ELR (cell line): ENCODE measurements at regions not wholly inside any gene's neighbourhood (a gene's known extent, or its start where the extent isn't known, plus 50 kb on each side); places are given as distances from the start of the nearest gene placed in this dataset.

Source experiments
- DNase-seq: peaks from one replicate; pipeline ENCODE4 v3.0.0-alpha.2; 2015; ENCODE audit warnings: low read depth

DNA sequence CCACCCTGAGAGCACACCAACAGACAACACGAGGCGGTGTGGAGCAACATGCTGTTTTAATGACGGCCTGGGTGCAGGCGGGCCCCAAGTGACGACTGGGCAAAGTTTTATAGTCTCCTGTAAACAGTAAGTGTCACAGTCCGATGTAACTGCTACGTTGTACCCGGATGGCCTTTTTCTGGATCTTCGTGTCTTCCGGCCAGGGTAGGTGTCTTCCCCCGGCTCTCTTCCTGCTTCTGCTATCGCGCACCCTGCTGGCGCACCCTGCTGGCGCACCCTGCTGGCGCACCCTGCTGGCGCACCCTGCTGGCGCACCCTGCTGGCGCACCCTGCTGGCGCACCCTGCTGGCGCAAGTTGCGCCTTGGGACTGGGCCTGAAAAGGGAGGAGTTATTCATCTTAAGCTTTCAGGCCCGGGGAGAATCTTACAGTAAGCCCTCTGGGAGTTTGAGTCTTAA lies 143.0 kb upstream of the TARS1 start:
- DNase-seq, result no peak

DNA sequence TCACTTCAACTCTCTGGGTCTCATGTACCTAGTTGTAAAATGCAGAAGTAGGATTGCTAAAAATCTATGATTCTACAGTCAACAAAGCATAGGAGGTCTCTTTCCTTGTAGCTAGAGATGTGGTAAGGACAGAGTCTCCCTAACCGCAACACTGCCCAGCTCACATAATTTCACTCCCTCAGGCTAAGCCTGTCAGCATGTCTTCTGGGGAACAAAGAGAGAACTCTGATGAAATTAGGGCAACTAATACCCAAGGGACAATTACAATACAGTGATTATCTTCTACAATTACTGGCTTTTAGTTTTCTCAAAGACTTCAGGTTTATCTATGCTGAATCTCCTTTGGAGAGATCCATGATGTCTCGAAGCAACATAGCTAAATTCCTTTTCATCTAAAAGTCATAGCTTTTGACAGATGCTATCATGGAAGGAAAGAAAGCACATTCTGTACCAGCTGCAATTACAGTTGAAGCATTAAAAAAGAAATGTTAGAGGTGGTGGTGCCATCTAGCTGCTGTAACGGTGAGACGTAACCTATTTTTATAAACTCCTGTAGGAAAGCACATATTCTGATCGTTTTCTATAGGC lies 141.1 kb upstream of the TARS1 start:
- DNase-seq, result peak; percentile 68

DNA sequence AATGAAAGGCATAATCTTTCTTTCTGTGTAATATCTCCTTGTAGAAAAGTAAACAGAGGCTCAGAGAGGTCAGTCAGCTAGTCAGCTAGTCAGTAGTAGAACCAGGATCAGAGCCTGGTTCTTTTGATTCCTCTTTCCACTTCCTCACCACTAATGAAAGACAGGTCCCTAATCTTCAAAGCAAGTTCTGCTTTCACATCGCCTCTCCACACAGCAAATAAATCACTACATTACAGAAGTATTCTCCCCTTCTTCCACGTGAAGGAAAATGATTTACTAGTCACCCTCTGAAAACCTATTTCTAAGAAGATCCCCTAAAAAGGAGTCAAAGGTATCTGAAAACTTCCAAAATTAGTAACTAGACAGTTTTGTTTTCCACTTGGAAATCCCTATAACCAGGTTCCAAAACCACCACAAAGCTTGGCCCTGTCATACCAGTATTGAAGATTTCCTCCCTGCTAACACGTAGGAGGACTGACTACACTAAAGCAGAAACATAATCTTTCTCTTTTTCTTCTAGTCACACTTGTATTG lies 140.5 kb upstream of the TARS1 start:
- DNase-seq, result no peak

DNA sequence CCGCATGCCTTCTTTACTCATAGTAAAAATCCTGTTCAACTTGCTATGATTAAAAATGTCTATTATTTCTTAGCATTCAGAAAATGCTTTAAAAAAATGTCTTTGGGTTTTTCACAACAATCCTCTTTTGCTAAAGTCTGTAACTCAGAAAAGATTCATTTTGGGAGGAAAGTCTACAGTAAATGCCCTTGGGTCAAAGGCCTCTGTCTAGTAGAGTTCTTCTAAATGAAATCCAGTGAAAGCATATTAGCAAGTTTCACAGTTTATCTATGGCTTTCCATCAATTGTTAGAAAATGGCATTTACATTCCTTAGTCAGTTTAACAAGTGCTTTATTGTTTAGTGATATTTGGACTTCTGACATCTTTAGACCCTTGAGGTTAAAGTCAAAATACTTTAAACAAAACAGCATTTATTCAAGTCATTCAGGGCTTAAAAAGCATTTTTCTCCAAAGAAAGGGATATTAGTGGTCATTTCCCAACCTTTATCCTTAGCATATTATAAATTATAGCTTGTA lies 137.1 kb upstream of the TARS1 start:
- DNase-seq, result no peak

DNA sequence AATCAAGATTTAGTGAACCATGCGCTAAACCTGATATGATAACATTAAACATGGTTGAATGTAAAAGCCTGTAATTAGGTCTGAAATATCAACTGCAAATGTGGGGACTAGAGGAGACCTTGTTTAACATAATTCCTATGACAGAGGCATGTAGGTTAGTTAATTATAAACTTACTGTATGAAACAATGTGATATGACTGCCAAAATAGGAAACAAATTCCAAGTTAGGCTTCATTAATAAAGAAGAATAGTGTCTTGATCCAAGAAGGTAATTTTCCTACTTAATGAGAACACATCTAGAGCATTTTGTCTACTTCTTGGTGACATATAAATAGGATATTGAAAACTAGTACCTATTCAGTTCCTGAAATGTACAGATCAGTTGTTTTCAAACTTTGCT lies 136.2 kb upstream of the TARS1 start:
- no peak for DNase-seq

DNA sequence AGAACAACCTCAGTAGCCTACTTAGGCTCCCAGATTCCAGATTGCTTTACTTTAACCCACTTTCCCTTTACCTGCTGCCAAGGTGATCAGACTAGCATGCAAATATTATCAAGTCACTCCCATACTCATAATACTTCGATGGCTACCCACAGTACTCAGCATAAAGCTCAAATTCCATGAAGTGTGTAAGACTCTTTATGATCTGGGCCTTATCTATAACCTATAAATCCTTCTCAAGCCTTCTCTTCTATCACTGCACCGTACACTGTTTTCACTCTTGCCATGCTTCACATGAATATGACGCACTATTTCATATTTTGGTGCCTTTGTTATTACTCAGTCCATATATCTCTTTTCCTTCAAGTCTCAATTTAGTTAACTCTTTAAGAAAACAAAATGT lies 135.2 kb upstream of the TARS1 start:
- no peak for DNase-seq

DNA sequence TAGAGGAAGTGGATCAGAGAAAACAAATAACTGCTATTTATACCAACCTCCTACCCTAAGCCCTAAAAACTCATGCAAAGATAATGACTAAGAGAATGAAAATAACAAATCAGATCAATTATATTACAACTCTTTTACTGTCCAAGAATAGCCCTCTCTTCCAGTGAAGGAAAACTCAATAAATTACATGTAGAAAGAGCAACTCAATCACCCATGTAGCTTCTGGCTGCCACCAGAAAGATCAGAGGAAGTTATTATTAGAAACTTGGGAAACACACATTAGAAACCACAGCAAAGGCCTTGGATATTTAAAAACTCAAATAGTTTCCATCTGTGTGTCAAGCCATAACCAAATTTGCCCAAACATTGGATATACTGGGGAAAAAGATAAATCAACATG lies 134.0 kb upstream of the TARS1 start:
- no peak for DNase-seq

DNA sequence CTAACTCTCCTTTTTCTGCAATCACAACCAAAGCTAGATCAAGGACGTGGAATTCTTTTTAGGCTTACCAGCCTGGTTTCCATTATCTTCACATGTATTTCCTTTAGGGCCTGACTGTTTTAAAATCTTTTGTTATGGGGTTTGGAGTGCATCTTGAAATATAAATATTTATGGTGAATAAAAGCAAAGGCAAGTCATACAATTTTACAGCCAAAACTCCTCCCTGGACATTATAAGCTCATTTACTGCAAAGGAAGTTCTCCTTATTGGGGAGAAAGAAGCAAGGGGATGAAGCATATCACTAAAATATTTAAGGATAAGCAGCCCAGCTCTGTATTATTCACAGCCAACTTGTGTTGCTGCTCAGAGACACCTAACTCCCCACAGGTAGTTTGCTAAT lies 132.2 kb upstream of the TARS1 start:
- DNase-seq, result no peak

DNA sequence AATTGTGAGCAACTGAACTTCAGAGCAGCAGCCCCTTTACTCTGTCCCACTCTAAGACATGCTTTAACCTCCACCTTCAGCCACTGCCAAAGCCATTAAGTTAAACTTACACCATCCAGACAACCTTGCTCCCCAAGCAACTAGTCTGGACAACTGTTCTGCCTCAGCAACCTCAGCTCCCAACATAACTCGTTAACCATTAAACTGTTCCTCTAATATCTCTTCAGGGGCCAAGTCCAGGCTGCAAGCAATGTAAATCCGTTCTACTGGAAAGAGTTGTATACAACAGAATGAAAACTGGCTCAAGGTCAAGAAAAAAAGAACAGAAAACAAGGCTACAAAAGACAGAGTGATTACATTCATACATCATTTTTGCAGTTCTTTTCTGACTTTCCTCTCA lies 131.7 kb upstream of the TARS1 start:
- no peak for DNase-seq

DNA sequence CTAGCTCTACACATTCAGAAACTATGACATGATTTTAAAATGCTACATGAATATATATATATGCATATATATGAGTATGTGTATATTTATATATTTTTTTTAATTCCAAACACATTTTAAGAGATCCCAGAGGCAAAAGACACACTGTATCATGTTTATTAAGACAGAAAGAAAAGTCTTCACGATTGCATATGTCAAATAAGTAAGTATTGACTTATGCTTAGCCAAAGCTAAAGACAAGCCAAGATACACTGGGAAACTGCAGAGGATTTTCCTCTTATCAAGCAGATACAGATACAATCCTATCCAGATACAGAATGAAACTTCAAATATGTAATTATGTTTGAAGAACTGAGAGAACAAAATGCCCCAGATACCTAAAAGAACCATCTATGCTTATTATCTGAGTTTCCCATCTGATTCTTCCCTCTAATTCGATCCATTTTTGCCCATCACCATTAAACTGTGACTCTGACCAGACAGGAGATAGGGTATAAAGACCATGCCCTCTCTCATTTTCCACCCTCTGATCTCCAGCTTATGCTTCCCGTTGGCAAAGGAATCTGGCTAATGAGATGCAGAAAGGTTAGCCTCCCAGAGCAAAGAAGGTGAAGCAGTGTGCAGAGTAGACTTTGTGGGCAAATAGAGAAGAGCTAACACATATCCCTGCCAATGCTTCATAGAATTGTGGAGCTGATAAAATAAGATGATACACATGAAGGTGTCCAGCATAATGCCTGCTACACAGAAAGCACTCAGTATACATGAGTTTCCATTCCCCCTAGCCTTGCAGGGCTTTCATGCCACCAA lies 131.0 kb upstream of the TARS1 start:
- DNase-seq, result peak; percentile 25

DNA sequence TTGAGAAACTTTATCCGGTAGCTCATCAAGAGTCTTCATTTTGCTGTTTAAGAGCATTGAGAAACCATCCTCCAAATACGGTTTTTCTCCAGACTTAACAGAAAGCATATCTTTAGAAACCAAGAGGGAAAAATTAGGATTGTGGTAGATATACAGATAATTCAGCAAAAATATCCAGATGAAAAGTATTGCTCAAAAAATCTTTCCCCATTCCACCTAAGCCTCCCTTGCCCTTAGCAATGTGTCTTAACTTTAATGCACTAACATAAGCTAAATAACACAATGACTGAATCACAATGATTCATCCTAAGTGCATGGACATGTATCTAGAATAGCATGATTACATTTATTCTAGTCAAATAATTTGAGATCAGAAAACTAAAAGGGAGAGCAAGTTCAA lies 130.3 kb upstream of the TARS1 start:
- peak; percentile 93 for DNase-seq

DNA sequence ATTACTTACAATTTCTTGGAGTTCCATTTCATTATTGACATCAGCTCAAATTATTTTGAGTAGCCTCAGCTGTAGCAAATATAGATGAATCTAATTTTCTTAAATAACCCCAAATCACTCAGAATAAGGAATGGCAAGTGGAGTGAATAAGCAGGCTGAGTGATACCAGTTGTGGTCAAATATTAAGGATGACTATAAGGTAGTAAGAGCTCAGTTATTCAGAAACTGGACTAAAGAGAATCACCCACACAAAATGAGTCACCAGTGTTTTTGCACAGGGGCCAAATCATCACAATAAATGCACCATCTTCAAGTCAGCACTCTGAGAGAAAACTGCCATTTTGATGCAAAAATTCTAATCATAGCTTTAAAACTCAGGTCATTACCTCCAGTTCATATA lies 128.9 kb upstream of the TARS1 start:
- peak; percentile 98 for DNase-seq

DNA sequence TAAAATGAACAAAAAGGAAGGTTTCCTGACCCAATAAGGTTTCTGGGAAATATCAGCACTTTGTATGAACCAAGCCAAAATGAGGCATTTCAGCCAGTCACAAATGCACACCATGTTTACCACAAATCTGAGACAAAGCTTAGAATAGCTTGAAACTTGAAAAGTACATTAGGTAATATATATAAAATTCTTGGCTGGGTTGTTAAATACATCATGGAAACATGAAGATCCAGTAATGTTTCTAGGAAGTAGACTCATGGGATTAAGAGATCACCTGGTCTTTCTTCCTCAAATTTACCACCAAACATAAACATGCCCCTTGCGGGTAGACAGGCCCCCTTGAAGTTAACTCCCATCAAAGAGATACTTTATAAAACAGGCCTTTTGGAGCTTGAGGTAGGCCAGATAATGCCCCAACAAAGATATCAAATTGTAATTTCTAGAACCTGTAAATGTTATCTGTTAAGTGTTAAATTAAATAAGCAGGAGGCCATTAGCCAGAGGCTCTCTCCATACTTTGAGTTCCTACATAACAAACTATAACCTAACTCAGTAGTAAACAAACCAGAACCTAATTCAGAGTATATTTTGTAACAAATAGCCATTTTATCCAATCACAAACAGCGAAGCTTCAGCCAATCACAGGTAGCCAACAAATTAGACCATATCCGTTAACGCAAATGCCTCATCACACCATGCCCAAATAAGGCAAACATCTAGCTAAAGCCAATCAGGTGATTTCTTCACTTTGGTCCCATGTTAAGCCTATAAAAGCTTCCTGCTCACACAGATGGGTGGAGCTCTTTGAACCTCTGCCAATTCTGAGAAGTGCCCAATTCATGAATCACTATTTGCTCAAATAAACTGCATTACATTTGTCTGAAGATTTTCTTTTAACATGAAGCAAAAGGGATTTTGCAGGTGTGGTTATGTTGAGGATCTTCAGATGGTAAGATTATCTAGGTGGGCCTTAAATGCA lies 127.9 kb upstream of the TARS1 start:
- DNase-seq, result peak; percentile 96

DNA sequence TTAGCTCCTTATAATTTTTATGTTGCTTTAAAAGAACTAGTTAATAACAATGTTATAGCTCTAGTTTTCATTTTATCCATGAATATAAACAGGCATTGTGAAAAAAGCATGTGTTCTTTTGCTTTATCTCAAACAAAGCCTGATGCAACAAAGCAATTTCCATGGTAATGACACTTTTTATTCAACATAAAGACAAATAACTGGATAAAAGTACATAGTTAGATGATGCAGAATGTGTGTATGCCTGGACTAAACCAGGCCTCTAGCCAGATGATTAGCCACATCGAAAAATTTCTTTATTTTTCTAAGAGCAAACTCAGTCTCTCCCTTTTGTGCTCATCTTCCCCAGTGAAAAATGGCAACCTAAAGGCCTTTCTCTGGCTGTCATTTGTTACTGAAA lies 125.6 kb upstream of the TARS1 start:
- no peak for DNase-seq

DNA sequence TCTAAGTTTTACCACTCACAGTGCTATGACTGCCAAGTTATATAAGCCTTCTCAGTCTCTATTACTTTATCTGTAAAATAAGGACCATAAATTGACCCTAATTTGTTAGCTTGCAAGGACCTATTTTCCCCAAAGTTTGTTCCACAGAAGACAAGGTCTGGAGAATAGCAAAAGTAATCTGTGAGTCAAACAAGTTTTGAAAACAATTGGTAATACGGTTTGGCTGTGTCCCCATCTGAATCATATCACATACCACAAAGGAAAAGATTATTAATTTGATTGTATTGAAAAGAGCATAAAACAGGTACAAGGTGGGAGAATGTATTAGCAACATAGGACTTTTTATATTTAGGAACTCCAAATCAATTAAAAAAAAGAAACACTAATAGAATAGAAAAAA lies 124.0 kb upstream of the TARS1 start:
- DNase-seq, result peak; percentile 65

DNA sequence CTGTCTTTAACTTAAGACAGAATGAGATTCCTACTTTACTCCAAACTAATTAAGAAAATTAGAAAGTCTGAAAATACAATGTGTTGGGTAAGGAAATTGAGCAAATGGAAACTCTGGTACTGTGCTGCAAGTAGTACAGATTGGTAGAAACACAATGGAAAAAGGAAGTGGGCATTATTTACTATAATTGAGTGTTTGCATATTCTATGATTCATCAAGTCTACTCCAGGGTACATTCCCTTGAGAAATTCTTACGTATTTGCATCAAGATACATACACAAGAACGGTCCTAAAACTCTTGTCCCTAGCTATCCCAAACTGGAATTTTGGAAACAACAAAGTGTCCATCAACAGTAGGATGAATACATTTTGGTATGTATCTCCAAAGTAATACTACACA lies 123.5 kb upstream of the TARS1 start:
- DNase-seq, result peak; percentile 76

DNA sequence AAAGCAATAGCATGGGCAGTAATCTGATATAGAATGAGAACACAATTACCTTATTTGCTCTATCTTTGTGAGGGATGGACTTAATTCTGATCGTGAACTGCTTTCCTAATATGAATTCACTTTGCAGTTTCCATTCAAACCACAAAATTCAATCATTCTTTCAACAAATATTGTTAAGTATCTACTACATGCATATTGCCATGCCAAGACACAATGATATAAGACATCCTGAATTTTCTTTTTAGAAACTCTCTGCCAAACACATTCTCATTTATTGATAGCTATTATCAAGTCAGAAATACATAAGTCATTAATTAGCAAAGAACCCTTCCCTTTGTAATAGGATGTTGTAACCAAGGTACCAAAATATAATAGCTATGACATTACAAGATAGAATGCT lies 121.6 kb upstream of the TARS1 start:
- DNase-seq, result no peak

DNA sequence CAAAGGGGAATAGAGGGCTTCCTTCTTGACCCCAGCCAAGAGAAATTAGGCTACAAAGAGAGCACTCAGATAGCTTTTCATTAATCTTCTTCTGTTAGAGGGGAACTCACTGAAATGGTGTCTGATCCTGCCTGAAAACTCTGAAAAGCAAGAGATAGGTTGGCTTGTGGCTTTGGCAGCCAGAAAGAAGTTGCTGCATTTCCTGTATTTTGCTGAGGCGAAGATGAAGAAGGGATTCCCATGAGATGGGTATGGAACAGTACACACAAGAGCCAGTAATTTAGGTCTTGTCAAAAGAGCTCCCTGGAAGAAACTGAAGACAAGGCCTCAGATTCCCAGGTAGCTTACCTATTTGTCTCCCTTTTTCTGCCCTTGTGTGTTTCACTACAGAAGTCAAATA lies 120.9 kb upstream of the TARS1 start:
- DNase-seq, result no peak

DNA sequence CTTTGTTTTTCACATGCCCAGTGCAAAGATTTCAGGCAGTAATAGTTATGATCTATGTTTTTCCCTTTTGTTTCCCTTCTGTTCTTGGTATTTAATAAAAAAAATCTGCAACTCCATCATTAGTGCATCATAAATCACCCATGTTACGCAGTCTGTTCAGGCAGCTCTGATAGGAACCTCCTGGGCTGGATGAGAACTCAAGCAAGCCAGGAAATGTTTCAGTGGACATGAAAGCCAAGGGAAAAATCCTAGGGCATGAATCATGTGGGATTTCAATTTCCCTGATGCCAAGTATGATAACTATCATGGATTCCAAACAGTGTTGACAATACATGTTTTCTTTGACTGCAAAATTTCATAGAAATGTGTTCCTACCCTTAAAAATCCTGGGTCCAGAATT lies 119.7 kb upstream of the TARS1 start:
- DNase-seq, result peak; percentile 95

DNA sequence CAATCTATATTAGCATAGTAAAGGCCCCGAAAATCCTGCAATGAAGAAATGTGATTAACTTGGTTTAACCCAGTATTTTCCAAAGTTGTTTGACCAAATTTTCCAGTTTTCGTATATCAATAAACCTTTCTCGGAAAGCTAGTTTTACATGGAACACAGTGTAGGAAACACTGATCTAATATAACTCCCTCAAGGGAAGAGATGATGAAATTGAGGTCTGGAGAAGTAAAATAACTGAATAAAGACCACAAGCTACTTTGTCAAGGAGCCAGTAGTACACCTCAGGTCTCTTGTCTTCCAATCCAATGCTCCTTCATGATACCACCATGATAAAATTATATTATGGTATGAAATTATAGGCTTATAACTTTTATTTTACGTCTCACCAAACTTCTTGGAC lies 118.1 kb upstream of the TARS1 start:
- DNase-seq, result no peak

DNA sequence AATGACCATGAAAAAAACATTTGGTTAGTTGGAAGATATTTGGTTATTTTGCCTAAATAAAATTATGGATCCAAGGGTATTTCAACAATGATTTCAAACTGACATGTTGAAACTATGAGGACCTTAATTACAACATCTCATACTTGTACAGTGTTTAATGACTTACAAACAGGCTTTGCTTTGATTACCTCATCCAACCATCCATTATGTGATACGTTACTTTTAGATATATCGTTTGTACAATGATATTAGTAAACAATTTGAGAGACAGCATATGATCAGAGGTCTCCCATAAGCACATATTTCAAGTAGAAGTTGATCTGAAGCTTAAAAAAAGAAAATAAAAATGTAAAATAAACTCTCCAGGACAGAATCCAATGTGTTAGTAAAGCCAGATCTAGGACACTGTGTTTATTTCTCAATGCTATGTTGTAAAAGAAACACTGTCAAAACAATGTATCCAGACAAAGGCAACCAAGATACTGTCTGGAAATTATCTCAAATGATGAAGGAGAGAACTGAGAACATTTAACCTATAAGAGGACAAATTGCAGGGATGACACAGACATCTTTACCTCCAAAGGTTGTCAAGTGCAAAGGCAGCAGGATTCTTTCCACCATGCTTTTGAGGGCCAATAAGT lies 116.0 kb upstream of the TARS1 start:
- no peak for DNase-seq

DNA sequence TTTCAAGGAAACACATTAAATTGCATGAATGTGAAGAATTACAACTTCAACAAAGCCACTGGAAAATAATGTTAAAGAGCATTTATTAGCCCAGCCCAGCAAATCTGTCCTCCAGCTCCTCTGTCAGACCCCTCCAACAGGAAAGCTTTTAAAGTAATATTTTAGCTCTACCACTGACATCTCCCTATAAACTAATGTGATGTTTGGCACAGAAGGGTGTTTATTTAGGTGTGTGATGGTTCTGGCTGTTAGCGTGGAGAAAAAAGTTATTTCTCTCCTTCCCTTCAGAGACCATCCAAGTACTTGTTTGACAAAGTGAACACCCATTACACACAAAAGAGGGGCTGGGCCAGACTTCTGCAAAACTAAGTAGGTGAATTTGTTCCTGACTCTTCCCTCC lies 111.9 kb upstream of the TARS1 start:
- no peak for DNase-seq
